ENCODE measurements at regions not wholly inside any gene's neighbourhood (a gene's known extent, or its start where the extent isn't known, plus 50 kb on each side); places are given as distances from the start of the nearest gene placed in this dataset.

DNA sequence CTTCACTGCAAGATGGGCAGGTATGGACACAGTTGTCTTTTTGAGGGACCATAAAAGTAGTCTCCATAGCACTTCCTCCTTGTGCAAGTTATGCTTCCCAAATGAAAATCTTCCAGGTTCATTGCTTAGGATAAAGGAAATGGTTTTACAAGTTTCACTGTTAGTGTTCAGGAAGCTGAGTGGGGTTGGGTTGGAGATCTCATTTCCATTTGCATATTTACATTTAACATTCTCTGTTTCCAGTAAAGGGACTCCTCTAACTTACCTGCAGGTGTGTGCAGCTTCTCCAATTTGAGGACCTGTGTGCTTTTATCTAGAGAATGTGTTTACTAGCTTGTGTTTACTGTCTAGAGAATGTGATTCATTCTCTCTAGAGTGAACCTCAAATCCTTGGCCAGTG is 141.3 kb upstream of the POU2AF2 start:
- H3F3A ChIP-seq (ENCODE audit: insufficient read depth, low read length), result 0 out of 2 replicates have a peak, but pooled peaks cover 1% of the 10 kb centered on the region
- no peaks in the 10 kb centered on the region for H3K9me2 ChIP-seq (replicated peaks; ENCODE audit: insufficient read depth, low read length)
- no peak overlapping the region for H3K4me3 ChIP-seq (ENCODE audit: low read length)
- no peak overlapping the region for H3K9ac ChIP-seq (ENCODE audit: low read length)
- no peak overlapping the region for H3K27ac ChIP-seq (ENCODE audit: low read length)
- H3K36me3 ChIP-seq (replicated peaks; ENCODE audit: insufficient read depth, low read length), result no peaks in the 10 kb centered on the region
- DNase-seq, result no peak
- H3K4me1 ChIP-seq (ENCODE audit: low read length), result peaks cover 14% of the 10 kb centered on the region
- H3K27me3 ChIP-seq (replicated peaks; ENCODE audit: insufficient read depth, low read length), result peaks cover 34% of the 10 kb centered on the region
- no peak overlapping the region for H2AFZ ChIP-seq (ENCODE audit: low read length)
- H3K79me2 ChIP-seq (ENCODE audit: low read length), result no peaks in the 10 kb centered on the region
- H3K9me3 ChIP-seq (replicated peaks; ENCODE audit: insufficient read depth, low read length), result no peaks in the 10 kb centered on the region
- no peak for TF ChIP-seq EZH2 (optimal IDR thresholded peaks at IDR 0.05; ENCODE audit: low read depth, low read length)
- TF ChIP-seq CTCF (IDR thresholded peaks at IDR 0.05; ENCODE audit: low read length), result no peak
- no peak for TF ChIP-seq EZH2phosphoT487 (IDR thresholded peaks at IDR 0.05; ENCODE audit: low read length)
- no peak overlapping the region for H3K4me2 ChIP-seq (ENCODE audit: low read depth, low read length)
- no peaks in the 10 kb centered on the region for H4K20me1 ChIP-seq (ENCODE audit: insufficient read depth, low read length)

DNA sequence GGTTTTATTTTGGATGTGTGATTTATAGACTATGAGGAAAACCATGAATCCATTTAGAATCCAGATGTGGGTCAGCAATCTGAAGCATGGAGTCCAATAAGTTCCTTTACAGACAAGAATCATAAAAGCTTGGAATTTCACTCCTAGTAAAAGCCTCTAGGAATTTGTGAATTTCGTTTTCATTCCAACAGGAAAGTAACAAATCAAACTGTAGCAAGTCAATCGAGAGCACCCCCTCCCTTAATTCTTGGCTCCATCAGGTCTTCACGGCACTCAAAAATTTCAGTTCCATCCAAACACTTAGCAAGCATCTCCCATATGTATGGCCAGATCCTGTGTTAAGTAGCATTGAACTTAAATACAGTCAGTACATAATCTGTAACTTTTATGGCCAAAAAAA is 143.6 kb upstream of the POU2AF2 start:
- peaks cover 47% of the 10 kb centered on the region for H3K27me3 ChIP-seq (replicated peaks; ENCODE audit: insufficient read depth, low read length)
- H3K4me1 ChIP-seq (ENCODE audit: low read length), result peaks cover 33% of the 10 kb centered on the region
- H3K36me3 ChIP-seq (replicated peaks; ENCODE audit: insufficient read depth, low read length), result no peaks in the 10 kb centered on the region
- no peak overlapping the region for H3K9ac ChIP-seq (ENCODE audit: low read length)
- H3K79me2 ChIP-seq (ENCODE audit: low read length), result no peaks in the 10 kb centered on the region
- H2AFZ ChIP-seq (ENCODE audit: low read length), result no peak overlapping the region
- no peak overlapping the region for H3K4me3 ChIP-seq (ENCODE audit: low read length)
- no peak for TF ChIP-seq CTCF (IDR thresholded peaks at IDR 0.05; ENCODE audit: low read length)
- no peaks in the 10 kb centered on the region for H4K20me1 ChIP-seq (ENCODE audit: insufficient read depth, low read length)
- H3F3A ChIP-seq (ENCODE audit: insufficient read depth, low read length), result peaks cover 15% of the 10 kb centered on the region
- H3K27ac ChIP-seq (ENCODE audit: low read length), result no peak overlapping the region
- H3K9me3 ChIP-seq (replicated peaks; ENCODE audit: insufficient read depth, low read length), result no peaks in the 10 kb centered on the region
- no peak overlapping the region for H3K4me2 ChIP-seq (ENCODE audit: low read depth, low read length)
- no peak for DNase-seq
- no peaks in the 10 kb centered on the region for H3K9me2 ChIP-seq (replicated peaks; ENCODE audit: insufficient read depth, low read length)

DNA sequence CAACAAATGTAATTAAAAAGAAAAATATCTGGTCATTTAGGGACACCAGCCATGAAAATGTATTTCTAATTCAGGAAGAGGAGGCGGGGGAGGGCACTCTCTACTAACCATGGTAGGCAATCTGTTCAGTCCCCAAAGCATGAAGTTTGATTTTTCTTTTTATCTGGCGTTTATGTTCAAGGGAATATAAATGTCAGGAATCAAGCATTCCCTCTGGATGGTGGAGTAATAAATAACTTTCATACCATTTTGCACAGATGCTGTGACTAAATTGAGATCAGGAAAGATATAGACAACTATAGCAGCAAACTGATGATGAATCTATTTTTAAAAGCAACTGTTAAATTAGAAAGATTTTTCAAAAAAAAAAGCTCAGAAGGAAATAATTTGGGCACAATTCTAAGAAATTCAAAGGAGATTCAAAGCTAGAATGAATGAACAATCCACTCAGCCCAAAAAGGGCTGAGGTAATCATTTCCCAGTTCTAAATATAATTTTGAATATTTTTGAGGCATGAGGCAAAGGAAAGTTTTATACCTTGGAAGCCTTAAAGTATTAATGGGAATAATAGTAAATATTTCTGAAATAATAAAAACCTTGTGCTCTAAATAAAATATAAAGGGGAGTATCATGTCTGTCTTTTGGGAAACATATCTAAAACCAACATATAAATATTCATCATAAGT is 146.4 kb upstream of the POU2AF2 start:
- H3K4me1 ChIP-seq (ENCODE audit: low read length), result peaks cover 39% of the 10 kb centered on the region
- H3F3A ChIP-seq (ENCODE audit: insufficient read depth, low read length), result peaks cover 15% of the 10 kb centered on the region
- H3K79me2 ChIP-seq (ENCODE audit: low read length), result no peaks in the 10 kb centered on the region
- H2AFZ ChIP-seq (ENCODE audit: low read length), result no peak overlapping the region
- no peaks in the 10 kb centered on the region for H3K9me3 ChIP-seq (replicated peaks; ENCODE audit: insufficient read depth, low read length)
- H4K20me1 ChIP-seq (ENCODE audit: insufficient read depth, low read length), result no peaks in the 10 kb centered on the region
- no peak overlapping the region for H3K4me3 ChIP-seq (ENCODE audit: low read length)
- no peaks in the 10 kb centered on the region for H3K36me3 ChIP-seq (replicated peaks; ENCODE audit: insufficient read depth, low read length)
- H3K9ac ChIP-seq (ENCODE audit: low read length), result no peak overlapping the region
- no peak for DNase-seq
- peaks cover 57% of the 10 kb centered on the region for H3K27me3 ChIP-seq (replicated peaks; ENCODE audit: insufficient read depth, low read length)
- H3K9me2 ChIP-seq (replicated peaks; ENCODE audit: insufficient read depth, low read length), result no peaks in the 10 kb centered on the region
- peak overlapping the region; percentile 53; the same call in 1 of the 2 replicates for H3K4me2 ChIP-seq (ENCODE audit: low read depth, low read length)
- TF ChIP-seq EZH2 (optimal IDR thresholded peaks at IDR 0.05; ENCODE audit: low read depth, low read length) (no peak), EZH2phosphoT487 (IDR thresholded peaks at IDR 0.05; ENCODE audit: low read length) (no peak), CTCF (IDR thresholded peaks at IDR 0.05; ENCODE audit: low read length) (no peak)
- no peak overlapping the region for H3K27ac ChIP-seq (ENCODE audit: low read length)

Measured in MM.1S (cell line).